Loucy (cell line): ENCODE measurements at regions not wholly inside any gene's neighbourhood (a gene's known extent, or its start where the extent isn't known, plus 50 kb on each side); places are given as distances from the start of the nearest gene placed in this dataset.

Source experiments
- H2AFZ ChIP-seq: fragments of 200-600 bp; sonication (generic); 2 replicates; pipeline ENCODE4 v1.6.0; 2016; ENCODE audit warnings: antibody characterized with exemption, mild to moderate bottlenecking, low read length, moderate library complexity
- H3F3A ChIP-seq: fragments of 200-600 bp; 2 replicates; pipeline ENCODE4 v1.6.0; 2016; ENCODE audit warnings: antibody characterized with exemption, low read depth, mild to moderate bottlenecking
- H3K27me3 ChIP-seq: fragments of 200-600 bp; sonication (generic); 2 replicates; pipeline ENCODE4 v1.6.1; 2014; ENCODE audit warnings: low read length, mild to moderate bottlenecking; ENCODE audit not compliant: insufficient read depth, poor library complexity, severe bottlenecking
- H3K36me3 ChIP-seq: fragments of 200-600 bp; sonication (generic); 2 replicates; pipeline ENCODE4 v1.6.1; 2016; ENCODE audit warnings: low read length; ENCODE audit not compliant: insufficient read depth
- H3K4me1 ChIP-seq: fragments of 200-600 bp; sonication (generic); 2 replicates; pipeline ENCODE4 v1.5.1; 2014; ENCODE audit warnings: low read length, mild to moderate bottlenecking; ENCODE audit not compliant: insufficient read depth, poor library complexity, severe bottlenecking
- H3K4me2 ChIP-seq: fragments of 200-600 bp; sonication (generic); 2 replicates; pipeline ENCODE4 v1.6.0; 2014; ENCODE audit warnings: antibody characterized with exemption, low read length, low read depth, mild to moderate bottlenecking; ENCODE audit not compliant: poor library complexity, severe bottlenecking
- H3K4me3 ChIP-seq: fragments of 200-600 bp; sonication (generic); 2 replicates; pipeline ENCODE4 v1.5.1; 2014; ENCODE audit warnings: low read length, mild to moderate bottlenecking, mixed read lengths; ENCODE audit not compliant: poor library complexity, severe bottlenecking
- H3K79me2 ChIP-seq: fragments of 200-600 bp; sonication (generic); 2 replicates; pipeline ENCODE4 v1.6.1; 2014; ENCODE audit warnings: low read length; ENCODE audit not compliant: insufficient read depth
- H3K9ac ChIP-seq: fragments of 200-600 bp; sonication (generic); 2 replicates; pipeline ENCODE4 v1.6.0; 2014; ENCODE audit warnings: mild to moderate bottlenecking, low read depth, low read length, moderate library complexity; ENCODE audit not compliant: poor library complexity, severe bottlenecking
- H3K9me2 ChIP-seq: fragments of 200-600 bp; sonication (generic); replicated peaks from 2 replicates; pipeline ENCODE4 v1.6.1; 2016; ENCODE audit warnings: low read depth, low read length, mixed read lengths
- H3K9me3 ChIP-seq: fragments of 200-600 bp; sonication (generic); 2 replicates; pipeline ENCODE4 v1.6.1; 2014; ENCODE audit warnings: mild to moderate bottlenecking, antibody characterized with exemption, low read length, low read depth; ENCODE audit not compliant: insufficient read depth
- H4K20me1 ChIP-seq: fragments of 200-600 bp; sonication (generic); 2 replicates; pipeline ENCODE4 v1.6.0; 2014; ENCODE audit warnings: antibody characterized with exemption, low read length, mild to moderate bottlenecking; ENCODE audit not compliant: insufficient read depth, poor library complexity, severe bottlenecking
- CTCF ChIP-seq: fragments of 200-600 bp; sonication (generic); conservative IDR thresholded peaks from 2 replicates; pipeline ENCODE4 v1.5.1; 2014; ENCODE audit warnings: mild to moderate bottlenecking, antibody characterized with exemption, low read length
- EZH2phosphoT487 ChIP-seq: fragments of 200-600 bp; IDR thresholded peaks from 2 replicates; pipeline ENCODE4 v1.6.1; 2018; ENCODE audit warnings: antibody characterized with exemption, mild to moderate bottlenecking, moderate library complexity, borderline replicate concordance

- H3F3A ChIP-seq = no peaks in the 10 kb centered on the region
- H3K36me3 ChIP-seq = no peaks in the 10 kb centered on the region
- no peak overlapping the region for H2AFZ ChIP-seq
- no peaks in the 10 kb centered on the region for H3K27me3 ChIP-seq
- H4K20me1 ChIP-seq = no peaks in the 10 kb centered on the region
- H3K4me2 ChIP-seq = no peak overlapping the region
- H3K4me1 ChIP-seq = peaks cover 12% of the 10 kb centered on the region
- TF ChIP-seq EZH2phosphoT487 = no peak
- TF ChIP-seq CTCF = no peak
- H3K9ac ChIP-seq = no peak overlapping the region
- no peaks in the 10 kb centered on the region for H3K9me2 ChIP-seq
- H3K79me2 ChIP-seq = no peaks in the 10 kb centered on the region
- H3K4me3 ChIP-seq = no peak overlapping the region
- H3K9me3 ChIP-seq = no peaks in the 10 kb centered on the region
Observed at GRCh38 chr3:23077126-23077525, 126.0 kb upstream of the UBE2E2 start.

GRCh38 chr3:23078735-23079134, 124.4 kb upstream of the UBE2E2 start:
- peaks cover 5% of the 10 kb centered on the region for H3K4me1 ChIP-seq
- no peaks in the 10 kb centered on the region for H4K20me1 ChIP-seq
- no peaks in the 10 kb centered on the region for H3K27me3 ChIP-seq
- no peaks in the 10 kb centered on the region for H3K79me2 ChIP-seq
- H3F3A ChIP-seq = no peaks in the 10 kb centered on the region
- no peaks in the 10 kb centered on the region for H3K9me3 ChIP-seq
- H3K4me2 ChIP-seq = no peak overlapping the region
- no peak overlapping the region for H2AFZ ChIP-seq
- TF ChIP-seq CTCF (no peak), EZH2phosphoT487 (no peak)
- no peaks in the 10 kb centered on the region for H3K36me3 ChIP-seq
- no peak overlapping the region for H3K4me3 ChIP-seq
- H3K9me2 ChIP-seq = no peaks in the 10 kb centered on the region
- H3K9ac ChIP-seq = no peak overlapping the region

GRCh38 chr3:23079976-23080375, 123.2 kb upstream of the UBE2E2 start:
- Histone ChIP-seq H3K4me1 (peaks cover 5% of the 10 kb centered on the region), H3K4me3 (peak overlapping the region; percentile 30), H2AFZ (peak overlapping the region; percentile 12; the same call in 1 of the 2 replicates), H3F3A (no peaks in the 10 kb centered on the region), H3K79me2 (no peaks in the 10 kb centered on the region), H3K9me3 (no peaks in the 10 kb centered on the region), H3K27me3 (no peaks in the 10 kb centered on the region), H3K9me2 (no peaks in the 10 kb centered on the region), H3K36me3 (no peaks in the 10 kb centered on the region), H3K4me2 (peak overlapping the region; percentile 49), H3K9ac (no peak overlapping the region), H4K20me1 (no peaks in the 10 kb centered on the region)
- no peak for TF ChIP-seq EZH2phosphoT487
- TF ChIP-seq CTCF = no peak
